Neural cell (in vitro differentiated cells): ENCODE measurements at regions not wholly inside any gene's neighbourhood (a gene's known extent, or its start where the extent isn't known, plus 50 kb on each side); places are given as distances from the start of the nearest gene placed in this dataset.

Source experiments
- EP300 ChIP-seq: fragments of 450-650 bp; conservative IDR thresholded peaks from 2 replicates; pipeline ENCODE4 v1.6.1; 2014; ENCODE audit warnings: antibody characterized with exemption, mild to moderate bottlenecking, moderate library complexity; ENCODE audit not compliant: poor library complexity, severe bottlenecking
- EZH2 ChIP-seq: fragments of 200-600, 300-800 bp; shearing (Covaris generic), sonication (generic); IDR thresholded peaks from 2 replicates; pipeline ENCODE4 v1.6.1; 2014; ENCODE audit warnings: antibody characterized with exemption, low read length, borderline replicate concordance, mild to moderate bottlenecking; ENCODE audit not compliant: insufficient read depth, poor library complexity, severe bottlenecking
- MXI1 ChIP-seq: fragments of 450-650 bp; conservative IDR thresholded peaks from 2 replicates; pipeline ENCODE4 v1.6.1; 2014; ENCODE audit warnings: antibody characterized with exemption, mild to moderate bottlenecking; ENCODE audit not compliant: poor library complexity, severe bottlenecking
- POLR2AphosphoS5 ChIP-seq: IDR thresholded peaks from 2 replicates; pipeline ENCODE4 v1.6.1; 2012
- RAD21 ChIP-seq: fragments of 450-650 bp; conservative IDR thresholded peaks from 2 replicates; pipeline ENCODE4 v1.6.1; 2014; ENCODE audit warnings: antibody characterized with exemption, mild to moderate bottlenecking, moderate library complexity
- SMC3 ChIP-seq: fragments of 450-650 bp; conservative IDR thresholded peaks from 2 replicates; pipeline ENCODE4 v1.6.1; 2014; ENCODE audit warnings: antibody characterized with exemption, mild to moderate bottlenecking, moderate library complexity; ENCODE audit not compliant: poor library complexity
- TAF1 ChIP-seq: IDR thresholded peaks from 2 replicates; pipeline ENCODE4 v1.6.1; 2012; ENCODE audit warnings: low read depth
- TF ChIP-seq, protein P1 (sequence below): fragments of 450-650 bp; IDR thresholded peaks from 2 replicates; pipeline ENCODE4 v1.5.1; 2014; ENCODE audit warnings: antibody characterized with exemption, mild to moderate bottlenecking, moderate library complexity; ENCODE audit not compliant: poor library complexity, severe bottlenecking
- TF ChIP-seq, protein P2 (sequence below): IDR thresholded peaks from 2 replicates; pipeline ENCODE4 v1.6.1; 2012; ENCODE audit warnings: borderline replicate concordance

DNA sequence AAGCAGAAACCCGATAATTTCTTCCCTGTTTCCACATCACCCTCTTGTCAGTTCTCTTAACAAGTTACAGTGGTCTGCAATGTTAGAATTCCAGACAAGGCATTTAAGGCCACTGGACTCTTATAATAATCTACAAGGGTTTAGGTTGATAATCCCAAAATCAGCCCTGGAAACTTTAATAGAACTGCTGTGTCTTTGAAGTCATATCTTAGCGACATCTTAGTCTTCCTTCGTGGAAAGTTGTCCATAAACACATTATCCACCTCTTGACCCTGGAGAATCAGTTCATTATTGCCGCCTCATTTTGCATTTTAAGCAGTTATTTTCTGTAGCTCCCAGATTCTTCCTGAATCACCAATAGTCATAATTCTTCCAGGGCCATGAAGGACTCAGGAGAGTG, 108.6 kb upstream of the PLCB4 start:
- TF ChIP-seq EP300 (no peak), EZH2 (no peak), RAD21 (no peak), POLR2AphosphoS5 (no peak), TAF1 (no peak), MXI1 (no peak), SMC3 (no peak)
- TF ChIP-seq, protein P1, sequence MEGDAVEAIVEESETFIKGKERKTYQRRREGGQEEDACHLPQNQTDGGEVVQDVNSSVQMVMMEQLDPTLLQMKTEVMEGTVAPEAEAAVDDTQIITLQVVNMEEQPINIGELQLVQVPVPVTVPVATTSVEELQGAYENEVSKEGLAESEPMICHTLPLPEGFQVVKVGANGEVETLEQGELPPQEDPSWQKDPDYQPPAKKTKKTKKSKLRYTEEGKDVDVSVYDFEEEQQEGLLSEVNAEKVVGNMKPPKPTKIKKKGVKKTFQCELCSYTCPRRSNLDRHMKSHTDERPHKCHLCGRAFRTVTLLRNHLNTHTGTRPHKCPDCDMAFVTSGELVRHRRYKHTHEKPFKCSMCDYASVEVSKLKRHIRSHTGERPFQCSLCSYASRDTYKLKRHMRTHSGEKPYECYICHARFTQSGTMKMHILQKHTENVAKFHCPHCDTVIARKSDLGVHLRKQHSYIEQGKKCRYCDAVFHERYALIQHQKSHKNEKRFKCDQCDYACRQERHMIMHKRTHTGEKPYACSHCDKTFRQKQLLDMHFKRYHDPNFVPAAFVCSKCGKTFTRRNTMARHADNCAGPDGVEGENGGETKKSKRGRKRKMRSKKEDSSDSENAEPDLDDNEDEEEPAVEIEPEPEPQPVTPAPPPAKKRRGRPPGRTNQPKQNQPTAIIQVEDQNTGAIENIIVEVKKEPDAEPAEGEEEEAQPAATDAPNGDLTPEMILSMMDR: no peak
- TF ChIP-seq, protein P2, sequence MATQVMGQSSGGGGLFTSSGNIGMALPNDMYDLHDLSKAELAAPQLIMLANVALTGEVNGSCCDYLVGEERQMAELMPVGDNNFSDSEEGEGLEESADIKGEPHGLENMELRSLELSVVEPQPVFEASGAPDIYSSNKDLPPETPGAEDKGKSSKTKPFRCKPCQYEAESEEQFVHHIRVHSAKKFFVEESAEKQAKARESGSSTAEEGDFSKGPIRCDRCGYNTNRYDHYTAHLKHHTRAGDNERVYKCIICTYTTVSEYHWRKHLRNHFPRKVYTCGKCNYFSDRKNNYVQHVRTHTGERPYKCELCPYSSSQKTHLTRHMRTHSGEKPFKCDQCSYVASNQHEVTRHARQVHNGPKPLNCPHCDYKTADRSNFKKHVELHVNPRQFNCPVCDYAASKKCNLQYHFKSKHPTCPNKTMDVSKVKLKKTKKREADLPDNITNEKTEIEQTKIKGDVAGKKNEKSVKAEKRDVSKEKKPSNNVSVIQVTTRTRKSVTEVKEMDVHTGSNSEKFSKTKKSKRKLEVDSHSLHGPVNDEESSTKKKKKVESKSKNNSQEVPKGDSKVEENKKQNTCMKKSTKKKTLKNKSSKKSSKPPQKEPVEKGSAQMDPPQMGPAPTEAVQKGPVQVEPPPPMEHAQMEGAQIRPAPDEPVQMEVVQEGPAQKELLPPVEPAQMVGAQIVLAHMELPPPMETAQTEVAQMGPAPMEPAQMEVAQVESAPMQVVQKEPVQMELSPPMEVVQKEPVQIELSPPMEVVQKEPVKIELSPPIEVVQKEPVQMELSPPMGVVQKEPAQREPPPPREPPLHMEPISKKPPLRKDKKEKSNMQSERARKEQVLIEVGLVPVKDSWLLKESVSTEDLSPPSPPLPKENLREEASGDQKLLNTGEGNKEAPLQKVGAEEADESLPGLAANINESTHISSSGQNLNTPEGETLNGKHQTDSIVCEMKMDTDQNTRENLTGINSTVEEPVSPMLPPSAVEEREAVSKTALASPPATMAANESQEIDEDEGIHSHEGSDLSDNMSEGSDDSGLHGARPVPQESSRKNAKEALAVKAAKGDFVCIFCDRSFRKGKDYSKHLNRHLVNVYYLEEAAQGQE: no peak
